Natural killer cell (primary cell): ENCODE measurements at regions not wholly inside any gene's neighbourhood (a gene's known extent, or its start where the extent isn't known, plus 50 kb on each side); places are given as distances from the start of the nearest gene placed in this dataset.

Experiments used
- ATAC-seq, 3 donors: fragments of 150-1000 bp in 2 of 3; fragments of 200-7000 bp in 1 of 3; cut with Tn5 transposase; 1 replicate in 1 of 3; 2 replicates in 2 of 3; pipeline ENCODE4 v1.10.0; 2021; ENCODE audit warnings: mild to moderate bottlenecking in 2 of 3, moderate library complexity in 2 of 3
- DNase-seq, 2 donors: peaks; one replicate each; pipeline versions ENCODE4 v3.0.0 to v3.0.0-alpha.2; 2013 to 2021; ENCODE audit warnings: mixed read lengths in 1 of 2
- H3K27ac ChIP-seq: one replicate; pipeline ENCODE4 v1.5.1; 2013; ENCODE audit warnings: mild to moderate bottlenecking, low read length
- H3K27me3 ChIP-seq: one replicate; pipeline ENCODE4 v1.6.1; 2013; ENCODE audit warnings: low read length; ENCODE audit not compliant: control insufficient read depth, insufficient read depth
- H3K36me3 ChIP-seq: one replicate; pipeline ENCODE4 v1.6.1; 2013; ENCODE audit warnings: low read length; ENCODE audit not compliant: control insufficient read depth, insufficient read depth
- H3K4me1 ChIP-seq: one replicate; pipeline ENCODE4 v1.6.1; 2013; ENCODE audit warnings: low read length; ENCODE audit not compliant: control insufficient read depth, insufficient read depth
- H3K4me3 ChIP-seq: one replicate; pipeline ENCODE4 v1.5.1; 2013; ENCODE audit warnings: low read length
- H3K9me3 ChIP-seq: one replicate; pipeline ENCODE4 v1.6.1; 2013; ENCODE audit warnings: low read length; ENCODE audit not compliant: control insufficient read depth, insufficient read depth
- H3K27ac Mint-ChIP-seq, 2 donors: one replicate each; pipeline ENCODE4 v1.8.0; 2022; ENCODE audit warnings: mild to moderate bottlenecking in 2 of 2, mixed read lengths in 2 of 2, moderate library complexity in 1 of 2
- H3K27me3 Mint-ChIP-seq, 2 donors: one replicate each; pipeline ENCODE4 v1.8.0; 2022; ENCODE audit warnings: low read depth in 2 of 2, mixed read lengths in 2 of 2
- H3K36me3 Mint-ChIP-seq: one replicate; pipeline ENCODE4 v1.8.0; 2022; ENCODE audit warnings: mixed read lengths
- H3K4me1 Mint-ChIP-seq, 2 donors: one replicate each; pipeline ENCODE4 v1.8.0; 2022; ENCODE audit warnings: mixed read lengths in 2 of 2
- H3K4me3 Mint-ChIP-seq: one replicate; pipeline ENCODE4 v1.8.0; 2022; ENCODE audit warnings: mild to moderate bottlenecking, moderate library complexity, mixed read lengths
- H3K9me3 Mint-ChIP-seq, 2 donors: one replicate each; pipeline ENCODE4 v1.8.0; 2022; ENCODE audit warnings: mixed read lengths in 2 of 2
- WGBS: methylation state at CpG from one replicate; pipeline ENCODE4 v1.1.7; 2013; ENCODE audit warnings: missing lambda C conversion rate; ENCODE audit not compliant: insufficient coverage; 5-methylcytosine and 5-hydroxymethylcytosine counted together
- intact Hi-C: fragments of 100-400 bp; cut with micrococcal nuclease; formaldehyde crosslinking; loops from one replicate; pipeline ENCODE4 v1.14.2; 2022
- TF ChIP-seq, protein P1 (sequence below): fragments of 200-600 bp; IDR thresholded peaks from one replicate; pipeline ENCODE4 v1.8.0; 2022; ENCODE audit warnings: antibody characterized with exemption

DNA sequence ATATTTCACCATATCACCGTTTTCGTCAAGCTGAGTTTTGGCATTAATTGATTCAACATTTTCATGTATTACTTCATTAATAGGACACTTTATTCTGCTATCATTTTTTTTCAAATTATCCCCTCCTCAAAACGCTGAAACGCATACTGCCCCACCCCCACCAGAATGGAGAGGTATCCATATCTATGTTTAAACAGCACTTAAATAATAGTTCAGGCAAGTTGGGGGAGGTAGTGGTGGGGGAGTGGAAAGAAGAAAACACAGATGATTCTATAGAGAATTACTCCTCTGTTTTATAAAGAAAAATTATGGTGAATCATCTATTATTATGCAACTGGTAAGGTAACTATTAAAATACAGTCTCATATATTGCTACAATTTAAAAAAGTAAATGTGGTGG lies 314.4 kb upstream of the ZEB2 start:
- Mint-ChIP-seq H3K36me3 (no peaks in the 10 kb centered on the region), H3K27me3 (peaks cover 0 to 7% of the 10 kb centered on the region in 2 donors)

DNA sequence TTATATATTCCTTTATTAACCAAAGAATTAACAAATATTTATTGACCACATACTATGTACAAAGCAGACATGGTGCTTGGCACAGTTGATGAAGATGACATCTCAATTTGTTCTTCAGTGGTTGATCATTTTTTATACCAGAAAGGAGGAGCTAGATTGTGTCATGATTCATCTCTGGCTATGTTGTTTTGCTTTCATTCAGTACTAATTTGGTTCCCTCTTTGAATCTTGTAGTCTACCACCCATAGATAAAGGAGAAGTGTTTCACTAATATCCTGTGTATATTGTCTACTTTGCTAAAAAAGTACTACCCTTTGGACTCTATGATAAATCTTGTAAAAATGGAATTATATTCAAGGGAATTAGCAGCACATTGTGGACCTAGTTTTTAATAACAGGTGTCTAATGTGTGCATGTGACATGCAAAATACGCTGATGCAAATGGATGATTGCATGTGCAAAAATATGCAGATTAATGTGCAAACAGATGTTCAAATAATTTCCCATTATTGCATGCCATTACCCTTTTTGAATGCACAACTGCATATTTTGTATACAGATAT lies 313.2 kb upstream of the ZEB2 start:
- no peak for DNase-seq

More for the DNA sequence above, 314.4 kb upstream of the ZEB2 start:
- intact Hi-C loops: no loop called here
- no peak overlapping the region for H3K4me3 Mint-ChIP-seq
- ATAC-seq (no peak), DNase-seq (no peak)
- H3K9me3 Mint-ChIP-seq: no peaks in the 10 kb centered on the region
- H3K4me1 Mint-ChIP-seq: no peaks in the 10 kb centered on the region
- no peak overlapping the region for H3K27ac Mint-ChIP-seq
- 96% methylated on average over 2 of the region's 4 CpGs for WGBS
- H3K36me3 ChIP-seq: no peaks in the 10 kb centered on the region
- no peak overlapping the region for H3K27ac ChIP-seq
- H3K4me1 ChIP-seq: no peaks in the 10 kb centered on the region
- TF ChIP-seq, protein P1, sequence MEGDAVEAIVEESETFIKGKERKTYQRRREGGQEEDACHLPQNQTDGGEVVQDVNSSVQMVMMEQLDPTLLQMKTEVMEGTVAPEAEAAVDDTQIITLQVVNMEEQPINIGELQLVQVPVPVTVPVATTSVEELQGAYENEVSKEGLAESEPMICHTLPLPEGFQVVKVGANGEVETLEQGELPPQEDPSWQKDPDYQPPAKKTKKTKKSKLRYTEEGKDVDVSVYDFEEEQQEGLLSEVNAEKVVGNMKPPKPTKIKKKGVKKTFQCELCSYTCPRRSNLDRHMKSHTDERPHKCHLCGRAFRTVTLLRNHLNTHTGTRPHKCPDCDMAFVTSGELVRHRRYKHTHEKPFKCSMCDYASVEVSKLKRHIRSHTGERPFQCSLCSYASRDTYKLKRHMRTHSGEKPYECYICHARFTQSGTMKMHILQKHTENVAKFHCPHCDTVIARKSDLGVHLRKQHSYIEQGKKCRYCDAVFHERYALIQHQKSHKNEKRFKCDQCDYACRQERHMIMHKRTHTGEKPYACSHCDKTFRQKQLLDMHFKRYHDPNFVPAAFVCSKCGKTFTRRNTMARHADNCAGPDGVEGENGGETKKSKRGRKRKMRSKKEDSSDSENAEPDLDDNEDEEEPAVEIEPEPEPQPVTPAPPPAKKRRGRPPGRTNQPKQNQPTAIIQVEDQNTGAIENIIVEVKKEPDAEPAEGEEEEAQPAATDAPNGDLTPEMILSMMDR: no peak
- H3K27me3 ChIP-seq: no peaks in the 10 kb centered on the region
- H3K4me3 ChIP-seq: no peak overlapping the region
- no peaks in the 10 kb centered on the region for H3K9me3 ChIP-seq

DNA sequence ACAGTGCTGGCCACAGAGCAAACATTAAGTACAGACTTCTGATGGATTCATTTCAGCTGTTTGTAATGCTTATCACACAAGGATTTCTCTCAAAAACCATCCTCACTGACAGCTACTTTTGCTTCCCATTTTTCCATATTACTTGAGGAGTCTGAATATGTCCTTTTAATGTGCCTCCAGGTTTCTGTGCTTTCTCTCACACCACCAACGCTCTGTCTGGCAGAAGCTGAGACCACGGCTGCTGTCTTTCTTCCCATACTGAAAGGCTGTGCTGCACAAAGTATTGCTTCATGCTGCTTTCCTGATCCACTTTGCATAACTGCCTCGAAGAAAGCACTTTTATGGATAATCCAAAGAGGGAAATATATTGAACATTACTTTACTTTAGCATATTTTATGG lies 312.1 kb upstream of the ZEB2 start:
- DNase-seq (no peak), ATAC-seq (no peak)
- no peaks in the 10 kb centered on the region for H3K36me3 Mint-ChIP-seq
- peaks cover 0 to 3% of the 10 kb centered on the region in 2 donors for H3K27me3 Mint-ChIP-seq
- no peak overlapping the region for H3K4me3 Mint-ChIP-seq
- WGBS: 87% methylated on average over 2 of the region's 3 CpGs
- H3K4me1 ChIP-seq: no peaks in the 10 kb centered on the region
- no peak overlapping the region for H3K27ac Mint-ChIP-seq
- no peak overlapping the region for H3K4me3 ChIP-seq
- H3K27ac ChIP-seq: no peak overlapping the region
- H3K9me3 ChIP-seq: no peaks in the 10 kb centered on the region
- intact Hi-C loops: no loop called here
- no peaks in the 10 kb centered on the region for H3K9me3 Mint-ChIP-seq
- TF ChIP-seq, protein P1: no peak
- no peaks in the 10 kb centered on the region for H3K36me3 ChIP-seq
- H3K4me1 Mint-ChIP-seq: no peaks in the 10 kb centered on the region
- no peaks in the 10 kb centered on the region for H3K27me3 ChIP-seq

More for the DNA sequence above, 313.2 kb upstream of the ZEB2 start:
- no peaks in the 10 kb centered on the region for H3K4me1 ChIP-seq
- TF ChIP-seq, protein P1: no peak
- ATAC-seq: no peak
- H3K9me3 ChIP-seq: no peaks in the 10 kb centered on the region
- intact Hi-C loops: no loop called here
- no peak overlapping the region for H3K4me3 ChIP-seq
- peaks cover 0 to 3% of the 10 kb centered on the region in 2 donors for H3K27me3 Mint-ChIP-seq
- H3K36me3 Mint-ChIP-seq: no peaks in the 10 kb centered on the region
- H3K4me1 Mint-ChIP-seq: no peaks in the 10 kb centered on the region
- H3K4me3 Mint-ChIP-seq: no peak overlapping the region
- H3K27ac ChIP-seq: no peak overlapping the region
- no peaks in the 10 kb centered on the region for H3K27me3 ChIP-seq
- H3K9me3 Mint-ChIP-seq: no peaks in the 10 kb centered on the region
- WGBS: 100% methylated on average over 1 of the region's 1 CpG
- H3K36me3 ChIP-seq: no peaks in the 10 kb centered on the region
- H3K27ac Mint-ChIP-seq: no peak overlapping the region

DNA sequence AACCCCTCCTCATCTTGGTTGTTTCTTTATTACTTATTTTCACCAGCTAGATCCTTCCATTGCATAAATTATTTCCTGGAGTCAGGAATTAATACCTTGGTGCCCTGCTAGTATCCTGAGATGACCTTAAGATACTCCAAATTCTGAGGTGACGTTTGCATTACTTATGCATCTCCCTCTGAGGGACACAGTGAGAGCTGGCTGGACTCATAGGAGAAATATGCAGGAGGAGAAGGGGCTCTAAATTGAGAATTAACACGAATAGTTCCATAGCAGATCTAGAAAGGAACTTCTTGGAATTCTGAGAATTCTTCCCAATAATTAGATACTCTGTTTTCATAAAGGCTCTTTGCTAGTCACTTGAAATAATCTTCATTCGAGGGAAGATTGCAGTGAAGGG lies 310.6 kb upstream of the ZEB2 start:
- no peaks in the 10 kb centered on the region for H3K36me3 ChIP-seq
- H3K4me3 Mint-ChIP-seq: no peak overlapping the region
- no peaks in the 10 kb centered on the region for H3K36me3 Mint-ChIP-seq
- WGBS: 88% methylated on average over 1 of the region's 3 CpGs
- DNase-seq (no peak), ATAC-seq (no peak)
- no peaks in the 10 kb centered on the region for H3K9me3 Mint-ChIP-seq
- TF ChIP-seq, protein P1: no peak
- intact Hi-C loops: no loop called here
- no peaks in the 10 kb centered on the region for H3K27me3 ChIP-seq
- H3K27ac Mint-ChIP-seq: no peak overlapping the region
- no peak overlapping the region for H3K27ac ChIP-seq
- no peak overlapping the region for H3K4me3 ChIP-seq
- peaks cover 0 to 4% of the 10 kb centered on the region in 2 donors for H3K4me1 Mint-ChIP-seq
- H3K9me3 ChIP-seq: no peaks in the 10 kb centered on the region
- H3K4me1 ChIP-seq: no peaks in the 10 kb centered on the region
- peaks cover 0 to 3% of the 10 kb centered on the region in 2 donors for H3K27me3 Mint-ChIP-seq
